ENCODE measurements at regions not wholly inside any gene's neighbourhood (a gene's known extent, or its start where the extent isn't known, plus 50 kb on each side); places are given as distances from the start of the nearest gene placed in this dataset.
A peak's percentile ranks its signal among the peaks of the same experiment; 100 is the strongest.

GRCh38 chrX:40195368-40195767 is 97.6 kb upstream of the BCOR start:
- H3K4me3 ChIP-seq (ENCODE audit: low read depth, low read length) = no peak overlapping the region
- DNase-seq (ENCODE audit: low read depth) (no peak), FAIRE-seq (no peak)
- TF ChIP-seq CTCF (IDR thresholded peaks at IDR 0.05; ENCODE audit: insufficient read depth, low read length, severe bottlenecking) = no peak
- H3K36me3 ChIP-seq (ENCODE audit: control insufficient read depth, insufficient read depth, low read length) = no peaks in the 10 kb centered on the region
- no peaks in the 10 kb centered on the region for H3K27me3 ChIP-seq (ENCODE audit: control insufficient read depth, insufficient read depth, low read length)

GRCh38 chrX:40192196-40192595 is 94.4 kb upstream of the BCOR start:
- FAIRE-seq (no peak), DNase-seq (ENCODE audit: low read depth) (no peak)
- no peaks in the 10 kb centered on the region for H3K36me3 ChIP-seq (ENCODE audit: control insufficient read depth, insufficient read depth, low read length)
- no peak for TF ChIP-seq CTCF (IDR thresholded peaks at IDR 0.05; ENCODE audit: insufficient read depth, low read length, severe bottlenecking)
- H3K4me3 ChIP-seq (ENCODE audit: low read depth, low read length) = no peak overlapping the region
- H3K27me3 ChIP-seq (ENCODE audit: control insufficient read depth, insufficient read depth, low read length) = no peaks in the 10 kb centered on the region

- DNase-seq (ENCODE audit: low read depth) = no peak
- Histone ChIP-seq H3K36me3 (ENCODE audit: control insufficient read depth, insufficient read depth, low read length) (no peaks in the 10 kb centered on the region), H3K27me3 (ENCODE audit: control insufficient read depth, insufficient read depth, low read length) (no peaks in the 10 kb centered on the region), H3K4me3 (ENCODE audit: low read depth, low read length) (no peak overlapping the region)
- no peak for FAIRE-seq
- no peak for TF ChIP-seq CTCF (IDR thresholded peaks at IDR 0.05; ENCODE audit: insufficient read depth, low read length, severe bottlenecking)
Observed at GRCh38 chrX:40189637-40190036, 91.9 kb upstream of the BCOR start.

- DNase-seq (ENCODE audit: low read depth) (peak; percentile 58), FAIRE-seq (no peak)
- H3K27me3 ChIP-seq (ENCODE audit: control insufficient read depth, insufficient read depth, low read length) = no peaks in the 10 kb centered on the region
- no peak for TF ChIP-seq CTCF (IDR thresholded peaks at IDR 0.05; ENCODE audit: insufficient read depth, low read length, severe bottlenecking)
- no peak overlapping the region for H3K4me3 ChIP-seq (ENCODE audit: low read depth, low read length)
- no peaks in the 10 kb centered on the region for H3K36me3 ChIP-seq (ENCODE audit: control insufficient read depth, insufficient read depth, low read length)
Observed at GRCh38 chrX:40188573-40189417, 91.0 kb upstream of the BCOR start.

- H3K27me3 ChIP-seq (ENCODE audit: control insufficient read depth, insufficient read depth, low read length) = no peaks in the 10 kb centered on the region
- H3K4me3 ChIP-seq (ENCODE audit: low read depth, low read length) = no peak overlapping the region
- H3K36me3 ChIP-seq (ENCODE audit: control insufficient read depth, insufficient read depth, low read length) = no peaks in the 10 kb centered on the region
- DNase-seq (ENCODE audit: low read depth) (no peak), FAIRE-seq (no peak)
- TF ChIP-seq CTCF (IDR thresholded peaks at IDR 0.05; ENCODE audit: insufficient read depth, low read length, severe bottlenecking) = no peak
Observed at GRCh38 chrX:40184968-40185367, 87.2 kb upstream of the BCOR start.

GRCh38 chrX:40182615-40183014 is 84.9 kb upstream of the BCOR start:
- no peak overlapping the region for H3K4me3 ChIP-seq (ENCODE audit: low read depth, low read length)
- FAIRE-seq = no peak

More at GRCh38 chrX:40182615-40183014, 84.9 kb upstream of the BCOR start:
- DNase-seq (ENCODE audit: low read depth) = no peak
- H3K36me3 ChIP-seq (ENCODE audit: control insufficient read depth, insufficient read depth, low read length) = no peaks in the 10 kb centered on the region
- TF ChIP-seq CTCF (IDR thresholded peaks at IDR 0.05; ENCODE audit: insufficient read depth, low read length, severe bottlenecking) = no peak
- no peaks in the 10 kb centered on the region for H3K27me3 ChIP-seq (ENCODE audit: control insufficient read depth, insufficient read depth, low read length)

All from bronchial epithelial cell (primary cell).